Prostate gland (tissue), 2 donors: ENCODE measurements at regions not wholly inside any gene's neighbourhood (a gene's known extent, or its start where the extent isn't known, plus 50 kb on each side); places are given as distances from the start of the nearest gene placed in this dataset.
"Not testable (repeated sequence)": the region's sequence is repeated elsewhere in the genome, so short reads cannot be mapped to it uniquely, and the experiment has no call there.

Source experiments
- DNase-seq: peaks from one replicate; pipeline ENCODE4 v3.0.0-alpha.2; 2019; ENCODE audit warnings: low spot score
- H3K27ac ChIP-seq, 2 donors: fragments of 200-600 bp; sonication (generic); 2 replicates each; pipeline ENCODE4 v1.5.1; 2017 to 2019
- H3K27me3 ChIP-seq: fragments of 200-600 bp; sonication (generic); replicated peaks from 2 replicates; pipeline ENCODE4 v1.5.1; 2019; ENCODE audit not compliant: insufficient read depth
- H3K36me3 ChIP-seq, 2 donors: fragments of 200-600 bp; sonication (generic); 1 replicate in 1 of 2; 2 replicates in 1 of 2; pipeline versions ENCODE4 v1.5.1 to v1.8.1; 2017 to 2019
- H3K4me1 ChIP-seq: fragments of 200-600 bp; sonication (generic); replicated peaks from 2 replicates; pipeline ENCODE4 v1.5.1; 2019
- H3K4me3 ChIP-seq, 2 donors: fragments of 200-600 bp; sonication (generic); 2 replicates each; pipeline ENCODE4 v1.5.1; 2017 to 2019
- H3K9me3 ChIP-seq: fragments of 200-600 bp; sonication (generic); 2 replicates; pipeline ENCODE4 v1.5.1; 2017
- CTCF ChIP-seq, 4 experiments: fragments of 200-600 bp in 2 of 4; fragments of 450-650 bp in 2 of 4; sonication (generic) in 2 of 4; IDR thresholded peaks; 1 replicate in 3 of 4; 2 replicates in 1 of 4; pipeline ENCODE4 v1.5.1; 2016 to 2019; ENCODE audit warnings: antibody characterized with exemption in 4 of 4, mild to moderate bottlenecking in 2 of 4, moderate library complexity in 2 of 4
- POLR2A ChIP-seq: fragments of 450-650 bp; IDR thresholded peaks from one replicate; pipeline ENCODE4 v1.6.1; 2016; ENCODE audit warnings: antibody characterized with exemption, mild to moderate bottlenecking
- POLR2AphosphoS5 ChIP-seq: sonication (generic); formaldehyde crosslinking; IDR thresholded peaks from one replicate; pipeline ENCODE4 v1.6.1; 2017; ENCODE audit warnings: antibody characterized with exemption
- WGBS: methylation state at CpG from one replicate; pipeline ENCODE4 v1.1.5; 2018; 5-methylcytosine and 5-hydroxymethylcytosine counted together
- intact Hi-C: fragments of 100-400 bp; cut with DNase I; formaldehyde crosslinking; loops from one replicate; pipeline ENCODE4 v1.14.2; 2022

- H3K4me1 ChIP-seq, H3K27ac ChIP-seq, H3K9me3 ChIP-seq, H3K27me3 ChIP-seq, H3K4me3 ChIP-seq, H3K36me3 ChIP-seq, intact Hi-C loops, DNase-seq: not testable (repeated sequence)
- WGBS = 79% methylated on average over 22 of the region's 22 CpGs
Measured at GRCh38 chr15:22238959-22239805, 158.9 kb downstream of the OR4M2 start.

GRCh38 chr15:22239806-22240180 is 159.5 kb downstream of the OR4M2 start:
- no peaks in the 10 kb centered on the region for H3K36me3 ChIP-seq
- WGBS = 70% methylated on average over 3 of the region's 3 CpGs
- H3K4me1 ChIP-seq = no peaks in the 10 kb centered on the region
- H3K27me3 ChIP-seq = no peaks in the 10 kb centered on the region
- intact Hi-C loops = no loop called here
- DNase-seq = no peak
- H3K4me3 ChIP-seq = no peak overlapping the region
- TF ChIP-seq POLR2A (no peak), CTCF (IDR thresholded peaks at IDR 0.05) (no peak), POLR2AphosphoS5 (no peak)
- no peak overlapping the region for H3K27ac ChIP-seq
- no peaks in the 10 kb centered on the region for H3K9me3 ChIP-seq

GRCh38 chr15:22240403-22240802 is 160.1 kb downstream of the OR4M2 start:
- Histone ChIP-seq H3K4me1 (no peaks in the 10 kb centered on the region), H3K27me3 (no peaks in the 10 kb centered on the region), H3K9me3 (no peaks in the 10 kb centered on the region), H3K27ac (no peak overlapping the region), H3K4me3 (no peak overlapping the region), H3K36me3 (no peaks in the 10 kb centered on the region)
- 91% methylated on average over 8 of the region's 8 CpGs for WGBS
- TF ChIP-seq CTCF (IDR thresholded peaks at IDR 0.05) (no peak), POLR2AphosphoS5 (no peak), POLR2A (no peak)
- no peak for DNase-seq
- intact Hi-C loops = no loop called here

- no peak for DNase-seq
- Histone ChIP-seq H3K27ac (no peak overlapping the region), H3K27me3 (no peaks in the 10 kb centered on the region), H3K4me3 (no peak overlapping the region), H3K9me3 (no peaks in the 10 kb centered on the region), H3K36me3 (no peaks in the 10 kb centered on the region), H3K4me1 (no peaks in the 10 kb centered on the region)
- 59% methylated on average over 7 of the region's 7 CpGs for WGBS
- intact Hi-C loops = no loop called here
- TF ChIP-seq POLR2AphosphoS5 (no peak), POLR2A (no peak), CTCF (IDR thresholded peaks at IDR 0.05) (no peak)
Measured at GRCh38 chr15:22240986-22241385, 160.7 kb downstream of the OR4M2 start.

GRCh38 chr15:22241451-22241850 is 161.1 kb downstream of the OR4M2 start:
- intact Hi-C loops = no loop called here
- WGBS = 84% methylated on average over 8 of the region's 8 CpGs
- no peak overlapping the region for H3K4me3 ChIP-seq
- TF ChIP-seq POLR2AphosphoS5 (no peak), POLR2A (no peak), CTCF (IDR thresholded peaks at IDR 0.05) (no peak)
- DNase-seq = no peak
- H3K9me3 ChIP-seq = no peaks in the 10 kb centered on the region
- H3K27ac ChIP-seq = no peak overlapping the region
- no peaks in the 10 kb centered on the region for H3K36me3 ChIP-seq
- H3K27me3 ChIP-seq = no peaks in the 10 kb centered on the region
- H3K4me1 ChIP-seq = no peaks in the 10 kb centered on the region

GRCh38 chr15:22242311-22242710 is 162.0 kb downstream of the OR4M2 start:
- H3K4me1 ChIP-seq, H3K27me3 ChIP-seq, H3K4me3 ChIP-seq, DNase-seq, H3K36me3 ChIP-seq, H3K27ac ChIP-seq, intact Hi-C loops, H3K9me3 ChIP-seq: not testable (repeated sequence)
- 92% methylated on average over 9 of the region's 9 CpGs for WGBS
